CD4-positive, alpha-beta memory T cell (primary cell): ENCODE measurements at regions not wholly inside any gene's neighbourhood (a gene's known extent, or its start where the extent isn't known, plus 50 kb on each side); places are given as distances from the start of the nearest gene placed in this dataset.

Experiments
- CTCF ChIA-PET: fragments of 350-600 bp; sonication (Branson Sonifier 250); formaldehyde crosslinking; loops from one replicate; lab custom pipeline; 2021; ENCODE audit warnings: inconsistent platforms; ENCODE audit not compliant: partially characterized antibody; lab: Charles Lee
- POLR2A ChIA-PET: fragments of 350-600 bp; sonication (Branson Sonifier 250); formaldehyde crosslinking; loops from one replicate; lab custom pipeline; 2021; ENCODE audit not compliant: partially characterized antibody; lab: Charles Lee
- DNase-seq, 5 donors: peaks; one replicate each; pipeline versions ENCODE4 v3.0.0 to v3.0.0-alpha.2; 2020 to 2022; ENCODE audit warnings: mixed read lengths in 1 of 5
- H3K27ac ChIP-seq: one replicate; pipeline ENCODE4 v1.7.0; 2013; ENCODE audit warnings: low read depth, low read length
- H3K27me3 ChIP-seq: 2 replicates; pipeline ENCODE4 v1.7.0; 2013; ENCODE audit warnings: mild to moderate bottlenecking, low read length, moderate library complexity; ENCODE audit not compliant: insufficient read depth
- H3K36me3 ChIP-seq: 2 replicates; pipeline ENCODE4 v1.7.0; 2013; ENCODE audit warnings: mild to moderate bottlenecking, low read length, moderate library complexity; ENCODE audit not compliant: insufficient read depth
- H3K4me1 ChIP-seq: 2 replicates; pipeline ENCODE4 v1.7.0; 2013; ENCODE audit warnings: mild to moderate bottlenecking, low read length, moderate library complexity; ENCODE audit not compliant: insufficient read depth
- H3K4me3 ChIP-seq, 2 donors: one replicate each; pipeline ENCODE4 v1.7.0; 2013; ENCODE audit warnings: low read length in 2 of 2, mild to moderate bottlenecking in 1 of 2
- H3K9me3 ChIP-seq, 2 donors: one replicate each; pipeline ENCODE4 v1.7.0; 2013; ENCODE audit warnings: low read length in 2 of 2, control low read depth in 1 of 2; ENCODE audit not compliant: control insufficient read depth in 1 of 2
- H3K27ac Mint-ChIP-seq, 7 donors: one replicate each; pipeline ENCODE4 v1.8.0; 2020 to 2021; ENCODE audit warnings: mixed read lengths in 7 of 7, mild to moderate bottlenecking in 6 of 7, inconsistent platforms in 3 of 7, moderate library complexity in 3 of 7
- H3K27me3 Mint-ChIP-seq, 2 donors: one replicate each; pipeline ENCODE4 v1.8.0; 2020 to 2021; ENCODE audit warnings: mixed read lengths in 2 of 2
- H3K36me3 Mint-ChIP-seq, 2 donors: one replicate each; pipeline ENCODE4 v1.8.0; 2020 to 2021; ENCODE audit warnings: mixed read lengths in 2 of 2, inconsistent platforms in 1 of 2, mild to moderate bottlenecking in 1 of 2
- H3K4me1 Mint-ChIP-seq, 4 donors: one replicate each; pipeline ENCODE4 v1.8.0; 2020 to 2021; ENCODE audit warnings: mixed read lengths in 4 of 4, mild to moderate bottlenecking in 1 of 4
- H3K4me3 Mint-ChIP-seq, 8 donors: one replicate each; pipeline ENCODE4 v1.8.0; 2020 to 2021; ENCODE audit warnings: mixed read lengths in 8 of 8, mild to moderate bottlenecking in 7 of 8, moderate library complexity in 6 of 8, inconsistent platforms in 3 of 8
- H3K9me3 Mint-ChIP-seq, 8 donors: one replicate each; pipeline ENCODE4 v1.8.0; 2020 to 2021; ENCODE audit warnings: mixed read lengths in 8 of 8, mild to moderate bottlenecking in 5 of 8, inconsistent platforms in 3 of 8, moderate library complexity in 1 of 8
- intact Hi-C: fragments of 100-400 bp; cut with micrococcal nuclease; formaldehyde crosslinking; loops from one replicate; pipeline ENCODE4 v1.15.1; 2023

- ChIA-PET CTCF (no interaction called here), POLR2A (no interaction called here)
- no peak overlapping the region for H3K27ac Mint-ChIP-seq
- intact Hi-C loops = no loop called here
- H3K9me3 Mint-ChIP-seq = peaks cover 2 to 20% (median 6%) of the 10 kb centered on the region in 8 donors
- H3K36me3 Mint-ChIP-seq = no peaks in the 10 kb centered on the region
- no peaks in the 10 kb centered on the region for H3K27me3 Mint-ChIP-seq
- Histone ChIP-seq H3K4me3 (no peak overlapping the region), H3K27ac (no peak overlapping the region), H3K36me3 (no peaks in the 10 kb centered on the region), H3K9me3 (no peaks in the 10 kb centered on the region), H3K4me1 (no peaks in the 10 kb centered on the region), H3K27me3 (no peaks in the 10 kb centered on the region)
- H3K4me3 Mint-ChIP-seq = no peak overlapping the region
- DNase-seq = no peak
- no peaks in the 10 kb centered on the region for H3K4me1 Mint-ChIP-seq
Observed at GRCh38 chr4:62288808-62289541, 1088.8 kb downstream of the ADGRL3 start.

GRCh38 chr4:62285026-62285425 lies 1084.9 kb downstream of the ADGRL3 start:
- POLR2A ChIA-PET = no interaction called here
- DNase-seq = no peak
- H3K27ac Mint-ChIP-seq = no peak overlapping the region
- Histone ChIP-seq H3K36me3 (no peaks in the 10 kb centered on the region), H3K27ac (no peak overlapping the region), H3K4me3 (no peak overlapping the region), H3K4me1 (no peaks in the 10 kb centered on the region), H3K27me3 (no peaks in the 10 kb centered on the region), H3K9me3 (no peaks in the 10 kb centered on the region)
- intact Hi-C loops = no loop called here
- peaks cover 0 to 15% (median 10%) of the 10 kb centered on the region in 8 donors for H3K9me3 Mint-ChIP-seq
- H3K36me3 Mint-ChIP-seq = no peaks in the 10 kb centered on the region
- CTCF ChIA-PET = no interaction called here
- no peak overlapping the region for H3K4me3 Mint-ChIP-seq
- no peaks in the 10 kb centered on the region for H3K27me3 Mint-ChIP-seq
- H3K4me1 Mint-ChIP-seq = no peaks in the 10 kb centered on the region

GRCh38 chr4:62279689-62280088 lies 1079.6 kb downstream of the ADGRL3 start:
- intact Hi-C loops = no loop called here
- no peak overlapping the region for H3K4me3 Mint-ChIP-seq
- H3K27ac Mint-ChIP-seq = no peak overlapping the region
- H3K36me3 Mint-ChIP-seq = no peaks in the 10 kb centered on the region
- no peaks in the 10 kb centered on the region for H3K27me3 ChIP-seq
- no peaks in the 10 kb centered on the region for H3K36me3 ChIP-seq
- ChIA-PET CTCF (no interaction called here), POLR2A (no interaction called here)
- H3K9me3 Mint-ChIP-seq = peaks cover 2 to 30% (median 11%) of the 10 kb centered on the region in 8 donors
- DNase-seq = no peak
- H3K27ac ChIP-seq = no peak overlapping the region
- no peaks in the 10 kb centered on the region for H3K9me3 ChIP-seq
- no peak overlapping the region for H3K4me3 ChIP-seq
- no peaks in the 10 kb centered on the region for H3K4me1 ChIP-seq
- H3K27me3 Mint-ChIP-seq = no peaks in the 10 kb centered on the region
- no peaks in the 10 kb centered on the region for H3K4me1 Mint-ChIP-seq

- Mint-ChIP-seq H3K4me1 (no peaks in the 10 kb centered on the region), H3K27ac (no peak overlapping the region), H3K4me3 (no peak overlapping the region), H3K9me3 (peaks cover 4 to 25% (median 14%) of the 10 kb centered on the region in 8 donors), H3K36me3 (no peaks in the 10 kb centered on the region), H3K27me3 (no peaks in the 10 kb centered on the region)
- Histone ChIP-seq H3K9me3 (no peaks in the 10 kb centered on the region), H3K4me3 (no peak overlapping the region), H3K4me1 (no peaks in the 10 kb centered on the region), H3K36me3 (no peaks in the 10 kb centered on the region), H3K27me3 (no peaks in the 10 kb centered on the region), H3K27ac (no peak overlapping the region)
- no peak for DNase-seq
- CTCF ChIA-PET = no interaction called here
- intact Hi-C loops = no loop called here
- POLR2A ChIA-PET = no interaction called here
Observed at GRCh38 chr4:62275470-62275869, 1075.3 kb downstream of the ADGRL3 start.

- Histone ChIP-seq H3K4me1 (no peaks in the 10 kb centered on the region), H3K36me3 (no peaks in the 10 kb centered on the region), H3K9me3 (no peaks in the 10 kb centered on the region), H3K27ac (no peak overlapping the region), H3K4me3 (no peak overlapping the region), H3K27me3 (no peaks in the 10 kb centered on the region)
- no peaks in the 10 kb centered on the region for H3K4me1 Mint-ChIP-seq
- ChIA-PET CTCF (no interaction called here), POLR2A (no interaction called here)
- DNase-seq = no peak
- H3K27me3 Mint-ChIP-seq = no peaks in the 10 kb centered on the region
- intact Hi-C loops = no loop called here
- H3K27ac Mint-ChIP-seq = no peak overlapping the region
- H3K36me3 Mint-ChIP-seq = no peaks in the 10 kb centered on the region
- peaks cover 4 to 25% (median 15%) of the 10 kb centered on the region in 8 donors for H3K9me3 Mint-ChIP-seq
- no peak overlapping the region for H3K4me3 Mint-ChIP-seq
Observed at GRCh38 chr4:62274782-62275181, 1074.7 kb downstream of the ADGRL3 start.

GRCh38 chr4:62271107-62271506 lies 1071.0 kb downstream of the ADGRL3 start:
- H3K4me3 Mint-ChIP-seq = no peak overlapping the region

GRCh38 chr4:62269918-62270317 lies 1069.8 kb downstream of the ADGRL3 start:
- H3K36me3 ChIP-seq = no peaks in the 10 kb centered on the region
- CTCF ChIA-PET = no interaction called here
- Mint-ChIP-seq H3K4me1 (no peaks in the 10 kb centered on the region), H3K4me3 (no peak overlapping the region), H3K9me3 (peaks cover 4 to 25% (median 8%) of the 10 kb centered on the region in 8 donors), H3K27me3 (no peaks in the 10 kb centered on the region), H3K27ac (no peak overlapping the region), H3K36me3 (no peaks in the 10 kb centered on the region)
- no peak for DNase-seq
- intact Hi-C loops = no loop called here
- no peaks in the 10 kb centered on the region for H3K9me3 ChIP-seq
- no peak overlapping the region for H3K27ac ChIP-seq
- POLR2A ChIA-PET = no interaction called here
- no peak overlapping the region for H3K4me3 ChIP-seq
- no peaks in the 10 kb centered on the region for H3K27me3 ChIP-seq
- H3K4me1 ChIP-seq = no peaks in the 10 kb centered on the region

More at GRCh38 chr4:62271107-62271506, 1071.0 kb downstream of the ADGRL3 start:
- Histone ChIP-seq H3K36me3 (no peaks in the 10 kb centered on the region), H3K4me1 (no peaks in the 10 kb centered on the region), H3K9me3 (no peaks in the 10 kb centered on the region), H3K27ac (no peak overlapping the region), H3K4me3 (no peak overlapping the region), H3K27me3 (no peaks in the 10 kb centered on the region)
- H3K4me1 Mint-ChIP-seq = no peaks in the 10 kb centered on the region
- DNase-seq = no peak
- no peaks in the 10 kb centered on the region for H3K27me3 Mint-ChIP-seq
- ChIA-PET CTCF (no interaction called here), POLR2A (no interaction called here)
- no peaks in the 10 kb centered on the region for H3K36me3 Mint-ChIP-seq
- intact Hi-C loops = no loop called here
- no peak overlapping the region for H3K27ac Mint-ChIP-seq
- H3K9me3 Mint-ChIP-seq = peaks cover 5 to 26% (median 8%) of the 10 kb centered on the region in 8 donors
